ENCODE measurements at regions not wholly inside any gene's neighbourhood (a gene's known extent, or its start where the extent isn't known, plus 50 kb on each side); places are given as distances from the start of the nearest gene placed in this dataset.

- no peak for TF ChIP-seq CTCF (IDR thresholded peaks at IDR 0.05; ENCODE audit: low read depth, low read length)
- H3K27ac ChIP-seq (ENCODE audit: low read depth, low read length), result no peak overlapping the region
- H3K4me3 ChIP-seq (ENCODE audit: low read depth, low read length), result no peak overlapping the region
- ChIA-PET CTCF (no interaction called here), POLR2A (no interaction called here)
- no peaks in the 10 kb centered on the region for H3K27me3 ChIP-seq (ENCODE audit: control insufficient read depth, insufficient read depth, low read length)
- DNase-seq (ENCODE audit: low read depth, low spot score), result no peak
- H3K9me3 ChIP-seq (ENCODE audit: control insufficient read depth, insufficient read depth, low read length), result no peaks in the 10 kb centered on the region
Measured at GRCh38 chr17:15124746-15125145, 140.4 kb downstream of the PMP22 start.

- no peak for TF ChIP-seq CTCF (IDR thresholded peaks at IDR 0.05; ENCODE audit: low read depth, low read length)
- no peak for DNase-seq (ENCODE audit: low read depth, low spot score)
- Histone ChIP-seq H3K27ac (ENCODE audit: low read depth, low read length) (no peak overlapping the region), H3K9me3 (ENCODE audit: control insufficient read depth, insufficient read depth, low read length) (no peaks in the 10 kb centered on the region), H3K27me3 (ENCODE audit: control insufficient read depth, insufficient read depth, low read length) (no peaks in the 10 kb centered on the region), H3K4me3 (ENCODE audit: low read depth, low read length) (no peak overlapping the region)
- ChIA-PET POLR2A (no interaction called here), CTCF (no interaction called here)
Measured at GRCh38 chr17:15124264-15124595, 140.9 kb downstream of the PMP22 start.

GRCh38 chr17:15123593-15124263 is 141.4 kb downstream of the PMP22 start:
- Histone ChIP-seq H3K4me3 (ENCODE audit: low read depth, low read length) (no peak overlapping the region), H3K27me3 (ENCODE audit: control insufficient read depth, insufficient read depth, low read length) (no peaks in the 10 kb centered on the region), H3K27ac (ENCODE audit: low read depth, low read length) (no peak overlapping the region), H3K9me3 (ENCODE audit: control insufficient read depth, insufficient read depth, low read length) (no peaks in the 10 kb centered on the region)
- ChIA-PET CTCF (interaction anchor here (0.6 kb wide), 1 partner anchor 281 kb away, joined by 3 read pairs; no protein-coding TSS in a partner anchor), POLR2A (no interaction called here)
- TF ChIP-seq CTCF (IDR thresholded peaks at IDR 0.05; ENCODE audit: low read depth, low read length), result no peak
- no peak for DNase-seq (ENCODE audit: low read depth, low spot score)

GRCh38 chr17:15122857-15123256 is 142.3 kb downstream of the PMP22 start:
- H3K27me3 ChIP-seq (ENCODE audit: control insufficient read depth, insufficient read depth, low read length), result no peaks in the 10 kb centered on the region
- CTCF ChIA-PET, result no interaction called here
- H3K9me3 ChIP-seq (ENCODE audit: control insufficient read depth, insufficient read depth, low read length), result no peaks in the 10 kb centered on the region
- H3K27ac ChIP-seq (ENCODE audit: low read depth, low read length), result no peak overlapping the region
- TF ChIP-seq CTCF (IDR thresholded peaks at IDR 0.05; ENCODE audit: low read depth, low read length), result no peak
- H3K4me3 ChIP-seq (ENCODE audit: low read depth, low read length), result no peak overlapping the region
- no peak for DNase-seq (ENCODE audit: low read depth, low spot score)
- POLR2A ChIA-PET, result no interaction called here

- CTCF ChIA-PET, result no interaction called here
- no peak overlapping the region for H3K4me3 ChIP-seq (ENCODE audit: low read depth, low read length)
Measured at GRCh38 chr17:15121426-15121825, 143.7 kb downstream of the PMP22 start.

More at GRCh38 chr17:15121426-15121825, 143.7 kb downstream of the PMP22 start:
- DNase-seq (ENCODE audit: low read depth, low spot score), result no peak
- POLR2A ChIA-PET, result no interaction called here
- no peak for TF ChIP-seq CTCF (IDR thresholded peaks at IDR 0.05; ENCODE audit: low read depth, low read length)
- Histone ChIP-seq H3K27ac (ENCODE audit: low read depth, low read length) (no peak overlapping the region), H3K27me3 (ENCODE audit: control insufficient read depth, insufficient read depth, low read length) (no peaks in the 10 kb centered on the region), H3K9me3 (ENCODE audit: control insufficient read depth, insufficient read depth, low read length) (peaks cover under 1% of the 10 kb centered on the region; the same call in 1 of the 2 replicates)
